Stimulated activated CD4-positive, alpha-beta T cell treated with anti-CD3 and anti-CD28 coated beads, Interleukin-4, amount 100 ng/mL, for 48 hours (primary cell): ENCODE measurements at regions not wholly inside any gene's neighbourhood (a gene's known extent, or its start where the extent isn't known, plus 50 kb on each side); places are given as distances from the start of the nearest gene placed in this dataset.
"Not testable (repeated sequence)": the region's sequence is repeated elsewhere in the genome, so short reads cannot be mapped to it uniquely, and the experiment has no call there.

Experiments used
- DNase-seq, 2 donors: peaks; one replicate each; pipeline ENCODE4 v3.0.0-alpha.2; 2020; ENCODE audit warnings: low read depth in 2 of 2

- DNase-seq: not testable (repeated sequence)
Observed at GRCh38 chr1:83251687-83252086, 747.2 kb downstream of the TTLL7 start.

- DNase-seq: not testable (repeated sequence)
Observed at GRCh38 chr1:83246780-83247179, 752.2 kb downstream of the TTLL7 start.

- DNase-seq: not testable (repeated sequence)
Observed at GRCh38 chr1:83244832-83245231, 754.1 kb downstream of the TTLL7 start.

- not testable (repeated sequence) for DNase-seq
Observed at GRCh38 chr1:83239568-83239967, 759.4 kb downstream of the TTLL7 start.

GRCh38 chr1:83238654-83239053 is 760.3 kb downstream of the TTLL7 start:
- DNase-seq: not testable (repeated sequence)

GRCh38 chr1:83219788-83220187 is 779.1 kb downstream of the TTLL7 start:
- not testable (repeated sequence) for DNase-seq

- DNase-seq: not testable (repeated sequence)
Observed at GRCh38 chr1:83218036-83218716, 780.8 kb downstream of the TTLL7 start.

GRCh38 chr1:83214317-83214716 is 784.6 kb downstream of the TTLL7 start:
- DNase-seq: not testable (repeated sequence)

- DNase-seq: not testable (repeated sequence)
Observed at GRCh38 chr1:83213648-83214047, 785.3 kb downstream of the TTLL7 start.

GRCh38 chr1:83212033-83212432 is 786.9 kb downstream of the TTLL7 start:
- not testable (repeated sequence) for DNase-seq

GRCh38 chr1:83208540-83208939 is 790.4 kb downstream of the TTLL7 start:
- not testable (repeated sequence) for DNase-seq

GRCh38 chr1:83194610-83195009 is 804.3 kb downstream of the TTLL7 start:
- DNase-seq: not testable (repeated sequence)

GRCh38 chr1:83182033-83182728 is 816.8 kb downstream of the TTLL7 start:
- not testable (repeated sequence) for DNase-seq

- DNase-seq: not testable (repeated sequence)
Observed at GRCh38 chr1:83180621-83181020, 818.3 kb downstream of the TTLL7 start.

- DNase-seq: not testable (repeated sequence)
Observed at GRCh38 chr1:83167634-83168033, 831.3 kb downstream of the TTLL7 start.

GRCh38 chr1:83163879-83164475 is 835.0 kb downstream of the TTLL7 start:
- not testable (repeated sequence) for DNase-seq

GRCh38 chr1:83158924-83159323 is 840.0 kb downstream of the TTLL7 start:
- not testable (repeated sequence) for DNase-seq

GRCh38 chr1:83154306-83154705 is 844.6 kb downstream of the TTLL7 start:
- DNase-seq: not testable (repeated sequence)

GRCh38 chr1:83151167-83151898 is 847.6 kb downstream of the TTLL7 start:
- not testable (repeated sequence) for DNase-seq

- DNase-seq: not testable (repeated sequence)
Observed at GRCh38 chr1:83150479-83150878, 848.5 kb downstream of the TTLL7 start.

- DNase-seq: not testable (repeated sequence)
Observed at GRCh38 chr1:83145820-83146219, 853.1 kb downstream of the TTLL7 start.

GRCh38 chr1:83142802-83143201 is 856.1 kb downstream of the TTLL7 start:
- DNase-seq: not testable (repeated sequence)
